CD14-positive monocyte (primary cell): ENCODE measurements at regions not wholly inside any gene's neighbourhood (a gene's known extent, or its start where the extent isn't known, plus 50 kb on each side); places are given as distances from the start of the nearest gene placed in this dataset.

Experiments
- DNase-seq, 3 donors: peaks; one replicate each; pipeline ENCODE4 v3.0.0-alpha.2; 2011 to 2022
- H2AFZ ChIP-seq: 2 replicates; pipeline ENCODE4 v1.6.0; 2012; ENCODE audit warnings: mild to moderate bottlenecking, low read depth, low read length, inconsistent platforms; ENCODE audit not compliant: insufficient read depth, poor library complexity, severe bottlenecking
- H3K27ac ChIP-seq, 2 donors: 1 replicate in 1 of 2; 2 replicates in 1 of 2; pipeline ENCODE4 v1.5.1; 2012 to 2013; ENCODE audit warnings: low read length in 2 of 2, control low read depth in 1 of 2, inconsistent platforms in 1 of 2, low read depth in 1 of 2, mild to moderate bottlenecking in 1 of 2
- H3K27me3 ChIP-seq, 2 donors: one replicate each; pipeline versions ENCODE4 v1.6.0 to v1.6.1; 2011 to 2013; ENCODE audit warnings: low read length in 2 of 2; ENCODE audit not compliant: control insufficient read depth in 2 of 2, insufficient read depth in 2 of 2
- H3K36me3 ChIP-seq, 2 donors: replicated peaks in 1 of 2; 1 replicate in 1 of 2; 2 replicates in 1 of 2; pipeline versions ENCODE4 v1.5.1 to v1.6.1; 2012 to 2013; ENCODE audit warnings: low read length in 2 of 2, control low read depth in 1 of 2, inconsistent platforms in 1 of 2, mild to moderate bottlenecking in 1 of 2; ENCODE audit not compliant: insufficient read depth in 2 of 2, control insufficient read depth in 1 of 2
- H3K4me1 ChIP-seq, 2 donors: 1 replicate in 1 of 2; 2 replicates in 1 of 2; pipeline versions ENCODE4 v1.5.1 to v1.6.1; 2012 to 2013; ENCODE audit warnings: low read length in 2 of 2, control low read depth in 1 of 2, inconsistent platforms in 1 of 2, mild to moderate bottlenecking in 1 of 2, moderate library complexity in 1 of 2; ENCODE audit not compliant: insufficient read depth in 2 of 2, control insufficient read depth in 1 of 2
- H3K4me2 ChIP-seq: replicated peaks from 2 replicates; pipeline ENCODE3; 2012; ENCODE audit warnings: low read length, moderate library complexity, mild to moderate bottlenecking; ENCODE audit not compliant: poor library complexity, severe bottlenecking; ENCODE audit errors: extremely low read depth
- H3K4me3 ChIP-seq, 3 experiments: fragments of 200-600 bp in 1 of 3; sonication (generic) in 1 of 3; replicated peaks in 1 of 3; 1 replicate in 2 of 3; 2 replicates in 1 of 3; pipeline ENCODE4 v1.5.1; 2011 to 2013; ENCODE audit warnings: low read length in 3 of 3, mild to moderate bottlenecking in 3 of 3, control low read depth in 2 of 3, low read depth in 2 of 3, inconsistent platforms in 1 of 3, moderate library complexity in 1 of 3
- H3K79me2 ChIP-seq: 2 replicates; pipeline ENCODE4 v1.6.0; 2012; ENCODE audit warnings: mild to moderate bottlenecking, control low read depth, inconsistent platforms, low read length, moderate library complexity; ENCODE audit not compliant: insufficient read depth
- H3K9ac ChIP-seq: 2 replicates; pipeline ENCODE4 v1.6.0; 2017; ENCODE audit warnings: low read length, mild to moderate bottlenecking; ENCODE audit not compliant: insufficient read depth, poor library complexity, severe bottlenecking
- H3K9me3 ChIP-seq, 2 donors: replicated peaks in 1 of 2; 1 replicate in 1 of 2; 2 replicates in 1 of 2; pipeline versions ENCODE4 v1.5.1 to v1.6.1; 2012 to 2013; ENCODE audit warnings: low read length in 2 of 2, control low read depth in 1 of 2; ENCODE audit not compliant: control insufficient read depth in 1 of 2, insufficient read depth in 1 of 2
- H4K20me1 ChIP-seq: 2 replicates; pipeline ENCODE4 v1.6.0; 2012; ENCODE audit warnings: mild to moderate bottlenecking, low read length, control low read depth, moderate library complexity; ENCODE audit not compliant: insufficient read depth
- H3K27ac Mint-ChIP-seq, 7 donors: one replicate each; pipeline ENCODE4 v1.8.0; 2020; ENCODE audit warnings: mild to moderate bottlenecking in 7 of 7, mixed read lengths in 7 of 7, moderate library complexity in 6 of 7, inconsistent platforms in 2 of 7
- H3K27me3 Mint-ChIP-seq, 3 donors: one replicate each; pipeline ENCODE4 v1.8.0; 2021 to 2022; ENCODE audit warnings: low read depth in 3 of 3, mild to moderate bottlenecking in 3 of 3, mixed read lengths in 3 of 3, moderate library complexity in 3 of 3, inconsistent platforms in 1 of 3
- H3K36me3 Mint-ChIP-seq, 2 donors: one replicate each; pipeline ENCODE4 v1.8.0; 2020; ENCODE audit warnings: mixed read lengths in 2 of 2, inconsistent platforms in 1 of 2, mild to moderate bottlenecking in 1 of 2
- H3K4me1 Mint-ChIP-seq: one replicate; pipeline ENCODE4 v1.8.0; 2020; ENCODE audit warnings: mild to moderate bottlenecking, mixed read lengths
- H3K4me3 Mint-ChIP-seq, 2 donors: one replicate each; pipeline ENCODE4 v1.8.0; 2020; ENCODE audit warnings: mild to moderate bottlenecking in 2 of 2, mixed read lengths in 2 of 2, moderate library complexity in 1 of 2
- H3K9me3 Mint-ChIP-seq, 7 donors: one replicate each; pipeline ENCODE4 v1.8.0; 2020 to 2022; ENCODE audit warnings: mixed read lengths in 7 of 7, mild to moderate bottlenecking in 6 of 7, moderate library complexity in 6 of 7, inconsistent platforms in 2 of 7
- WGBS: methylation state at CpG from one replicate; pipeline ENCODE4 v1.1.5; 2013; ENCODE audit warnings: missing lambda C conversion rate; ENCODE audit not compliant: insufficient coverage; 5-methylcytosine and 5-hydroxymethylcytosine counted together
- intact Hi-C, 2 donors: fragments of 100-400 bp; cut with micrococcal nuclease; formaldehyde crosslinking; loops; one replicate each; pipeline versions ENCODE4 v1.15.0 to v1.15.1; 2023
- TF ChIP-seq, protein P1 (sequence below): fragments of 200-600 bp; IDR thresholded peaks from one replicate; pipeline ENCODE4 v1.8.0; 2022; ENCODE audit warnings: antibody characterized with exemption, mild to moderate bottlenecking

DNA sequence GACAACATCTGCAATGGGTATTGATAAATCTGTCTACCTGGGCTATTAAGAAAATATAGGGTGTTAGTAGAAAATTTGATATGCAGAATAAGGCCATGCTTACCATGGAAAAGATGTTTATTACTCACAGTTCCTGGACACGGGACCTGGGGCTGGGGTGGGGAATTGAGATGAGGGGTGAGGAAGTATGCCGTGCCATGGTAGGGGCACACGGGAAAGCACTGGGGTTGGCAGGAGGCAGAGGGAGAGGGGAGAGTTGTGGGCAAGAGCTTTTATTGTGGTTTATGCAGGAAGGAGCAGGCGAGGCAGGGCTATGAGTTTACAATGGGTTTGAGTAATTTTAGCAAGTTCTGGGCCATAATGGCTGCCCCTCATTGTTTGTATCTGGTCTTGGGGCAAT, 493.8 kb downstream of the SIPA1L2 start:
- no peaks in the 10 kb centered on the region for H3K36me3 Mint-ChIP-seq
- WGBS, result 82% methylated on average over 4 of the region's 4 CpGs
- intact Hi-C loops, result no loop called here

DNA sequence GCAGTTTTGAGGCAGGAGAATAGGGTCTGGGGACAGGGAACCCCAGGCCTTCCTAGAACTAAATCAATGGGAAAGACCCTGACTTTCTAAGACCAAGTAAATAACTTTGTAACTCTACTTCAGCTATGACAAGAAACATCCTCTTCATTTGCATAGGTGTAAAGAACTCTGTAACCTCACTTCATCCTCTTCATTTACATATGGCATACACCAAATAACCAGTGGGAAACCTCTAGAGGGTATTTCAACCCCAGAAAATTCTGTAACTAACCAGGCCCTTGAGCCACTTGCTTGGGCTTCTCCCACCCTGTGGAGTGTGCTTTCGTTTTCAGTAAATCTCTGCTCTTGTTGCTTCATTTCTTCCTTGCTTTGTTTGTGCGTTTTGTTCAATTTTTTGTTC, 495.6 kb downstream of the SIPA1L2 start:
- Histone ChIP-seq H3K4me2 (no peak overlapping the region), H3K36me3 (no peaks in the 10 kb centered on the region), H3K79me2 (no peaks in the 10 kb centered on the region), H2AFZ (no peak overlapping the region), H3K9ac (no peak overlapping the region), H3K27me3 (no peaks in the 10 kb centered on the region), H3K4me1 (no peaks in the 10 kb centered on the region), H3K9me3 (peaks cover 0 to 13% of the 10 kb centered on the region in 2 donors), H3K27ac (no peak overlapping the region), H3K4me3 (no peak overlapping the region), H4K20me1 (no peaks in the 10 kb centered on the region)
- TF ChIP-seq, protein P1, sequence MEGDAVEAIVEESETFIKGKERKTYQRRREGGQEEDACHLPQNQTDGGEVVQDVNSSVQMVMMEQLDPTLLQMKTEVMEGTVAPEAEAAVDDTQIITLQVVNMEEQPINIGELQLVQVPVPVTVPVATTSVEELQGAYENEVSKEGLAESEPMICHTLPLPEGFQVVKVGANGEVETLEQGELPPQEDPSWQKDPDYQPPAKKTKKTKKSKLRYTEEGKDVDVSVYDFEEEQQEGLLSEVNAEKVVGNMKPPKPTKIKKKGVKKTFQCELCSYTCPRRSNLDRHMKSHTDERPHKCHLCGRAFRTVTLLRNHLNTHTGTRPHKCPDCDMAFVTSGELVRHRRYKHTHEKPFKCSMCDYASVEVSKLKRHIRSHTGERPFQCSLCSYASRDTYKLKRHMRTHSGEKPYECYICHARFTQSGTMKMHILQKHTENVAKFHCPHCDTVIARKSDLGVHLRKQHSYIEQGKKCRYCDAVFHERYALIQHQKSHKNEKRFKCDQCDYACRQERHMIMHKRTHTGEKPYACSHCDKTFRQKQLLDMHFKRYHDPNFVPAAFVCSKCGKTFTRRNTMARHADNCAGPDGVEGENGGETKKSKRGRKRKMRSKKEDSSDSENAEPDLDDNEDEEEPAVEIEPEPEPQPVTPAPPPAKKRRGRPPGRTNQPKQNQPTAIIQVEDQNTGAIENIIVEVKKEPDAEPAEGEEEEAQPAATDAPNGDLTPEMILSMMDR, result no peak
- intact Hi-C loops, result no loop called here
- Mint-ChIP-seq H3K9me3 (peaks cover 7 to 19% (median 11%) of the 10 kb centered on the region in 7 donors), H3K27me3 (peaks cover 4 to 6% (median 6%) of the 10 kb centered on the region in 3 donors), H3K4me3 (no peak overlapping the region), H3K36me3 (no peaks in the 10 kb centered on the region), H3K4me1 (no peaks in the 10 kb centered on the region), H3K27ac (peak overlapping the region in 1 of 7 donors; percentile 65)
- 100% methylated on average over 1 of the region's 2 CpGs for whole genome bisulfite sequencing
- DNase-seq, result no peak

More for the DNA sequence above, 493.8 kb downstream of the SIPA1L2 start:
- Histone ChIP-seq H3K9ac (no peak overlapping the region), H2AFZ (no peak overlapping the region), H3K79me2 (no peaks in the 10 kb centered on the region), H3K4me3 (no peak overlapping the region), H3K27me3 (no peaks in the 10 kb centered on the region), H4K20me1 (no peaks in the 10 kb centered on the region), H3K36me3 (no peaks in the 10 kb centered on the region), H3K4me2 (no peak overlapping the region), H3K4me1 (no peaks in the 10 kb centered on the region), H3K9me3 (peaks cover 7 to 8% of the 10 kb centered on the region in 2 donors), H3K27ac (no peak overlapping the region)
- DNase-seq, result no peak
- H3K4me3 Mint-ChIP-seq, result no peak overlapping the region
- no peaks in the 10 kb centered on the region for H3K4me1 Mint-ChIP-seq
- TF ChIP-seq, protein P1, result no peak
- H3K27me3 Mint-ChIP-seq, result peaks cover 6 to 12% (median 7%) of the 10 kb centered on the region in 3 donors
- peaks cover 4 to 23% (median 11%) of the 10 kb centered on the region in 7 donors for H3K9me3 Mint-ChIP-seq
- no peak overlapping the region for H3K27ac Mint-ChIP-seq
